Caco-2 (cell line): ENCODE measurements at regions not wholly inside any gene's neighbourhood (a gene's known extent, or its start where the extent isn't known, plus 50 kb on each side); places are given as distances from the start of the nearest gene placed in this dataset.

Experiments used
- BruUV-seq: library from RNA; stranded (reverse); fragments of 400-500 nt; replicated peaks from 2 replicates; lab custom pipeline; 2021; lab: Mats Ljungman, UMichigan
- CTCF ChIA-PET: fragments of 300-600 bp; sonication (Branson Sonifier 250); formaldehyde crosslinking; loops from one replicate; lab custom pipeline; 2022; ENCODE audit warnings: antibody characterized with exemption; lab: Charles Lee
- POLR2A ChIA-PET: fragments of 300-600 bp; sonication (Branson Sonifier 250); formaldehyde crosslinking; loops from one replicate; lab custom pipeline; 2022; ENCODE audit warnings: antibody characterized with exemption; lab: Charles Lee
- DNase-seq, 2 experiments: peaks; one replicate each; pipeline versions ENCODE4 v3.0.0 to v3.0.0-alpha.2; 2020 to 2022
- H3K27me3 ChIP-seq: replicated peaks from 2 replicates; pipeline ENCODE4 v1.6.0; 2011; ENCODE audit warnings: low read length; ENCODE audit not compliant: control insufficient read depth, insufficient read depth
- H3K36me3 ChIP-seq: 2 replicates; pipeline ENCODE4 v1.5.1; 2011; ENCODE audit warnings: low read length; ENCODE audit not compliant: control insufficient read depth, insufficient read depth
- H3K4me1 ChIP-seq: fragments of 250-450 bp; sonication (Bioruptor Pico); 2 replicates; pipeline ENCODE4 v1.5.1; 2020; ENCODE audit warnings: mild to moderate bottlenecking
- H3K4me3 ChIP-seq: 2 replicates; pipeline ENCODE4 v1.5.1; 2011; ENCODE audit warnings: low read depth, mild to moderate bottlenecking, control low read depth, low read length
- H3K9me3 ChIP-seq: fragments of 250-450 bp; sonication (Bioruptor Pico); 2 replicates; pipeline ENCODE4 v1.5.1; 2020; ENCODE audit warnings: mild to moderate bottlenecking, moderate library complexity
- H3K27ac Mint-ChIP-seq: one replicate; pipeline ENCODE4 v1.8.0; 2022; ENCODE audit warnings: mixed read lengths; ENCODE audit not compliant: unreplicated experiment
- H3K27me3 Mint-ChIP-seq: one replicate; pipeline ENCODE4 v1.8.0; 2022; ENCODE audit warnings: mixed read lengths; ENCODE audit not compliant: insufficient read depth, unreplicated experiment
- H3K36me3 Mint-ChIP-seq: one replicate; pipeline ENCODE4 v1.8.0; 2022; ENCODE audit warnings: mild to moderate bottlenecking, mixed read lengths; ENCODE audit not compliant: insufficient read depth, unreplicated experiment
- H3K4me1 Mint-ChIP-seq: one replicate; pipeline ENCODE4 v1.8.0; 2022; ENCODE audit warnings: low read depth, mixed read lengths; ENCODE audit not compliant: unreplicated experiment
- H3K4me3 Mint-ChIP-seq: one replicate; pipeline ENCODE4 v1.8.0; 2022; ENCODE audit warnings: mild to moderate bottlenecking, moderate library complexity, mixed read lengths; ENCODE audit not compliant: unreplicated experiment
- H3K9me3 Mint-ChIP-seq: one replicate; pipeline ENCODE4 v1.8.0; 2022; ENCODE audit warnings: mixed read lengths; ENCODE audit not compliant: unreplicated experiment
- intact Hi-C: fragments of 100-400 bp; cut with micrococcal nuclease; formaldehyde crosslinking; loops from one replicate; pipeline ENCODE4 v1.10.0; 2022; ENCODE audit not compliant: unreplicated experiment
- TF ChIP-seq, protein P1 (sequence below), 2 experiments: fragments of 200-600 bp in 1 of 2; IDR thresholded peaks; 1 replicate in 1 of 2; 2 replicates in 1 of 2; pipeline versions ENCODE4 v1.5.1 to v1.8.0; 2011 to 2022; ENCODE audit warnings: antibody characterized with exemption in 1 of 2, control low read depth in 1 of 2, inconsistent platforms in 1 of 2, low read depth in 1 of 2, low read length in 1 of 2, mild to moderate bottlenecking in 1 of 2, moderate library complexity in 1 of 2; ENCODE audit not compliant: insufficient read depth in 1 of 2, severe bottlenecking in 1 of 2, unreplicated experiment in 1 of 2

DNA sequence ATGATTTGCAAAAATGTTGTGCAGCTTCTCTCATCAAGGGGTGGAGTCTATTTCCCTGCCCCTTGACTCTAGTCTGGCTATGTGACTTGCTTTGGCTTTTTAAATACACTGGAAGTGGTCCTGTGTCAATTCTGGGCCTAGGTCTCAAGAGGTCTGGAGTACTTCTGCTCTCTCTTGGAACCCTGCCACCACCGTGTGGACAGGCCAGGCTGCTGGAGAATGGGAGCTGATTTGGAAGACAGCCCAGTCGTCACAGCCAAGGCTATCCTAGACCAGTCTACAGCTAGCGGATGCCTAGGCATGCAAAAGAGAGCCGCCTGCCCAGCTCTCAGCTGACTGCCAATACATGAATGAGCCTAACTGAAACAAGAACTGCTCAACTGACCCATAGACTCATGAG is 56.7 kb upstream of the CLINT1 start:
- peaks cover 31% of the 10 kb centered on the region for H3K4me1 ChIP-seq
- no peak overlapping the region for H3K4me3 Mint-ChIP-seq
- no peaks in the 10 kb centered on the region for H3K9me3 Mint-ChIP-seq
- no peaks in the 10 kb centered on the region for H3K27me3 ChIP-seq
- intact Hi-C loops = no loop called here
- no peaks in the 10 kb centered on the region for H3K9me3 ChIP-seq
- peaks cover 22% of the 10 kb centered on the region for H3K4me1 Mint-ChIP-seq
- H3K36me3 ChIP-seq = no peaks in the 10 kb centered on the region
- ChIA-PET CTCF (interaction anchor here (0.9 kb wide), 1 partner anchor 60 kb away, joined by 3 read pairs; no protein-coding TSS in a partner anchor), POLR2A (no interaction called here)
- no peaks in the 10 kb centered on the region for H3K27me3 Mint-ChIP-seq
- no peaks in the 10 kb centered on the region for H3K36me3 Mint-ChIP-seq
- DNase-seq = no peak
- TF ChIP-seq, protein P1, sequence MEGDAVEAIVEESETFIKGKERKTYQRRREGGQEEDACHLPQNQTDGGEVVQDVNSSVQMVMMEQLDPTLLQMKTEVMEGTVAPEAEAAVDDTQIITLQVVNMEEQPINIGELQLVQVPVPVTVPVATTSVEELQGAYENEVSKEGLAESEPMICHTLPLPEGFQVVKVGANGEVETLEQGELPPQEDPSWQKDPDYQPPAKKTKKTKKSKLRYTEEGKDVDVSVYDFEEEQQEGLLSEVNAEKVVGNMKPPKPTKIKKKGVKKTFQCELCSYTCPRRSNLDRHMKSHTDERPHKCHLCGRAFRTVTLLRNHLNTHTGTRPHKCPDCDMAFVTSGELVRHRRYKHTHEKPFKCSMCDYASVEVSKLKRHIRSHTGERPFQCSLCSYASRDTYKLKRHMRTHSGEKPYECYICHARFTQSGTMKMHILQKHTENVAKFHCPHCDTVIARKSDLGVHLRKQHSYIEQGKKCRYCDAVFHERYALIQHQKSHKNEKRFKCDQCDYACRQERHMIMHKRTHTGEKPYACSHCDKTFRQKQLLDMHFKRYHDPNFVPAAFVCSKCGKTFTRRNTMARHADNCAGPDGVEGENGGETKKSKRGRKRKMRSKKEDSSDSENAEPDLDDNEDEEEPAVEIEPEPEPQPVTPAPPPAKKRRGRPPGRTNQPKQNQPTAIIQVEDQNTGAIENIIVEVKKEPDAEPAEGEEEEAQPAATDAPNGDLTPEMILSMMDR (IDR thresholded peaks at IDR 0.05; ENCODE audit: insufficient read depth in 1 of 2, low read depth in 1 of 2, low read length in 1 of 2, severe bottlenecking in 1 of 2, unreplicated experiment in 1 of 2) = no peak
- no peak overlapping the region for H3K27ac Mint-ChIP-seq
- H3K4me3 ChIP-seq = no peak overlapping the region
- no TSS peak for BruUV-seq

- CTCF ChIA-PET = interaction anchor here (0.7 kb wide), 1 partner anchor 85 kb away, joined by 3 read pairs; no protein-coding TSS in a partner anchor
- BruUV-seq = no TSS peak
- peaks cover 18% of the 10 kb centered on the region for H3K4me1 Mint-ChIP-seq
- H3K36me3 ChIP-seq = no peaks in the 10 kb centered on the region
- H3K9me3 Mint-ChIP-seq = no peaks in the 10 kb centered on the region
- H3K27me3 Mint-ChIP-seq = no peaks in the 10 kb centered on the region
- intact Hi-C loops = no loop called here
- no peaks in the 10 kb centered on the region for H3K36me3 Mint-ChIP-seq
- POLR2A ChIA-PET = no interaction called here
- no peaks in the 10 kb centered on the region for H3K9me3 ChIP-seq
- no peak overlapping the region for H3K4me3 ChIP-seq
- H3K4me1 ChIP-seq = peaks cover 30% of the 10 kb centered on the region
- no peaks in the 10 kb centered on the region for H3K27me3 ChIP-seq
- no peak overlapping the region for H3K27ac Mint-ChIP-seq
- no peak overlapping the region for H3K4me3 Mint-ChIP-seq
- DNase-seq = no peak
- TF ChIP-seq, protein P1 (IDR thresholded peaks at IDR 0.05; ENCODE audit: insufficient read depth in 1 of 2, low read depth in 1 of 2, low read length in 1 of 2, severe bottlenecking in 1 of 2, unreplicated experiment in 1 of 2) = no peak
These were observed 55.3 kb upstream of the CLINT1 start for GRCh38 chr5:157914151-157914788.

GRCh38 chr5:157913575-157913974 is 54.6 kb upstream of the CLINT1 start:
- POLR2A ChIA-PET = no interaction called here
- no peaks in the 10 kb centered on the region for H3K27me3 Mint-ChIP-seq
- no peak overlapping the region for H3K27ac Mint-ChIP-seq
- H3K36me3 Mint-ChIP-seq = no peaks in the 10 kb centered on the region
- no peaks in the 10 kb centered on the region for H3K36me3 ChIP-seq
- H3K4me3 ChIP-seq = no peak overlapping the region
- CTCF ChIA-PET = no interaction called here
- H3K4me1 ChIP-seq = peaks cover 25% of the 10 kb centered on the region
- H3K27me3 ChIP-seq = no peaks in the 10 kb centered on the region
- H3K9me3 ChIP-seq = no peaks in the 10 kb centered on the region
- peaks cover 12% of the 10 kb centered on the region for H3K4me1 Mint-ChIP-seq
- DNase-seq = no peak
- TF ChIP-seq, protein P1 (IDR thresholded peaks at IDR 0.05; ENCODE audit: insufficient read depth in 1 of 2, low read depth in 1 of 2, low read length in 1 of 2, severe bottlenecking in 1 of 2, unreplicated experiment in 1 of 2) = no peak
- intact Hi-C loops = no loop called here
- H3K9me3 Mint-ChIP-seq = no peaks in the 10 kb centered on the region
- no TSS peak for BruUV-seq
- H3K4me3 Mint-ChIP-seq = no peak overlapping the region
